ENCODE measurements at regions not wholly inside any gene's neighbourhood (a gene's known extent, or its start where the extent isn't known, plus 50 kb on each side); places are given as distances from the start of the nearest gene placed in this dataset.

GRCh38 chr14:22469538-22470303 lies 119.3 kb downstream of the DAD1 start:
- no peak for TF ChIP-seq YY1 (IDR thresholded peaks at IDR 0.05; ENCODE audit: insufficient read depth, insufficient read length)
- TF ChIP-seq ZNF274 (IDR thresholded peaks at IDR 0.05; ENCODE audit: low read depth, low read length): no peak

Data from NT2/D1 (cell line).